ENCODE measurements at regions not wholly inside any gene's neighbourhood (a gene's known extent, or its start where the extent isn't known, plus 50 kb on each side); places are given as distances from the start of the nearest gene placed in this dataset.

GRCh38 chr4:18859468-18859867 is 837.9 kb upstream of the LCORL start:
- TF ChIP-seq CTCF (IDR thresholded peaks at IDR 0.05) (no peak), POLR2A (IDR thresholded peaks at IDR 0.05) (no peak)
- H3K4me3 ChIP-seq = no peak overlapping the region
- H3K4me1 ChIP-seq = peaks cover 0 to 4% (median 0%) of the 10 kb centered on the region in 12 donors
- WGBS, 4 donors = 58 to 74% (median 59%) methylated on average over 2 of the region's 2 CpGs
- no peak for DNase-seq
- H3K27ac ChIP-seq = no peak overlapping the region
- H3K27me3 ChIP-seq = no peaks in the 10 kb centered on the region
- intact Hi-C loops (cut with DNase I) = no loop called here
- H3K9me3 ChIP-seq = no peaks in the 10 kb centered on the region
- no peak for ATAC-seq
- no peaks in the 10 kb centered on the region for H3K36me3 ChIP-seq

- TF ChIP-seq POLR2A (IDR thresholded peaks at IDR 0.05) (no peak), CTCF (IDR thresholded peaks at IDR 0.05) (no peak)
- Histone ChIP-seq H3K27ac (no peak overlapping the region), H3K36me3 (no peaks in the 10 kb centered on the region), H3K9me3 (no peaks in the 10 kb centered on the region), H3K4me1 (peaks cover 0 to 4% (median 0%) of the 10 kb centered on the region in 12 donors), H3K4me3 (no peak overlapping the region), H3K27me3 (no peaks in the 10 kb centered on the region)
- ATAC-seq (peak in 3 of 4 donors; percentile 15 to 38 (median 30)), DNase-seq (no peak)
- intact Hi-C loops (cut with DNase I) = no loop called here
- WGBS, 4 donors = 39 to 45% (median 41%) methylated on average over 5 to 6 of the region's 6 CpGs
These were observed 836.8 kb upstream of the LCORL start for GRCh38 chr4:18858229-18858922.

GRCh38 chr4:18850867-18851266 is 829.3 kb upstream of the LCORL start:
- no peaks in the 10 kb centered on the region for H3K36me3 ChIP-seq
- WGBS, 4 donors = 56 to 64% (median 61%) methylated on average over 2 of the region's 2 CpGs
- H3K4me1 ChIP-seq = no peaks in the 10 kb centered on the region
- H3K4me3 ChIP-seq = no peak overlapping the region
- no peaks in the 10 kb centered on the region for H3K27me3 ChIP-seq
- no peak overlapping the region for H3K27ac ChIP-seq
- DNase-seq (no peak), ATAC-seq (no peak)
- TF ChIP-seq POLR2A (IDR thresholded peaks at IDR 0.05) = no peak
- no peak for TF ChIP-seq CTCF (IDR thresholded peaks at IDR 0.05)
- H3K9me3 ChIP-seq = no peaks in the 10 kb centered on the region
- intact Hi-C loops (cut with DNase I) = no loop called here

GRCh38 chr4:18847249-18847890 is 825.8 kb upstream of the LCORL start:
- WGBS, 4 donors = 81 to 84% (median 81%) methylated on average over 5 of the region's 5 CpGs
- H3K9me3 ChIP-seq = peaks cover 0 to 10% (median 0%) of the 10 kb centered on the region in 12 donors
- H3K36me3 ChIP-seq = no peaks in the 10 kb centered on the region
- no peak overlapping the region for H3K4me3 ChIP-seq
- intact Hi-C loops (cut with DNase I) = no loop called here
- no peaks in the 10 kb centered on the region for H3K27me3 ChIP-seq
- ATAC-seq (no peak), DNase-seq (no peak)
- H3K27ac ChIP-seq = no peak overlapping the region
- no peak for TF ChIP-seq POLR2A (IDR thresholded peaks at IDR 0.05)
- TF ChIP-seq CTCF (IDR thresholded peaks at IDR 0.05) = no peak
- H3K4me1 ChIP-seq = no peaks in the 10 kb centered on the region

Data from heart left ventricle (tissue), 16 donors.